HG03457 (cell line): ENCODE measurements at regions not wholly inside any gene's neighbourhood (a gene's known extent, or its start where the extent isn't known, plus 50 kb on each side); places are given as distances from the start of the nearest gene placed in this dataset.

Experiments used
- ATAC-seq: cut with Tn5 transposase; IDR thresholded peaks from one replicate; pipeline ENCODE4 v1.9.1; 2021; ENCODE audit warnings: moderate number of reproducible peaks; ENCODE audit not compliant: unreplicated experiment

GRCh38 chr2:71851094-71851750, 296.4 kb downstream of the CYP26B1 start:
- ATAC-seq, result no peak

GRCh38 chr2:71850306-71850801, 297.3 kb downstream of the CYP26B1 start:
- ATAC-seq, result no peak

- no peak for ATAC-seq
Measured at GRCh38 chr2:71849607-71850305, 297.9 kb downstream of the CYP26B1 start.

- no peak for ATAC-seq
Measured at GRCh38 chr2:71849111-71849510, 298.6 kb downstream of the CYP26B1 start.

GRCh38 chr2:71846669-71847291, 300.9 kb downstream of the CYP26B1 start:
- ATAC-seq, result no peak

- no peak for ATAC-seq
Measured at GRCh38 chr2:71846072-71846471, 301.6 kb downstream of the CYP26B1 start.

- no peak for ATAC-seq
Measured at GRCh38 chr2:71844967-71845366, 302.7 kb downstream of the CYP26B1 start.

GRCh38 chr2:71843391-71843850, 304.2 kb downstream of the CYP26B1 start:
- ATAC-seq, result no peak

- ATAC-seq, result no peak
Measured at GRCh38 chr2:71842744-71843143, 304.9 kb downstream of the CYP26B1 start.

- no peak for ATAC-seq
Measured at GRCh38 chr2:71839826-71840225, 307.8 kb downstream of the CYP26B1 start.

- ATAC-seq, result no peak
Measured at GRCh38 chr2:71834796-71835195, 312.9 kb downstream of the CYP26B1 start.

- no peak for ATAC-seq
Measured at GRCh38 chr2:71833855-71834560, 313.7 kb downstream of the CYP26B1 start.

GRCh38 chr2:71833272-71833671, 314.4 kb downstream of the CYP26B1 start:
- no peak for ATAC-seq

GRCh38 chr2:71832844-71833243, 314.8 kb downstream of the CYP26B1 start:
- no peak for ATAC-seq

- ATAC-seq, result no peak
Measured at GRCh38 chr2:71832388-71832787, 315.3 kb downstream of the CYP26B1 start.

GRCh38 chr2:71831193-71831577, 316.5 kb downstream of the CYP26B1 start:
- ATAC-seq, result no peak

GRCh38 chr2:71830497-71831192, 317.0 kb downstream of the CYP26B1 start:
- ATAC-seq, result no peak

GRCh38 chr2:71829008-71829407, 318.7 kb downstream of the CYP26B1 start:
- no peak for ATAC-seq

GRCh38 chr2:71827973-71828372, 319.7 kb downstream of the CYP26B1 start:
- ATAC-seq, result no peak

- ATAC-seq, result no peak
Measured at GRCh38 chr2:71827524-71827901, 320.1 kb downstream of the CYP26B1 start.
